Esophagus muscularis mucosa (tissue), 4 donors: ENCODE measurements at regions not wholly inside any gene's neighbourhood (a gene's known extent, or its start where the extent isn't known, plus 50 kb on each side); places are given as distances from the start of the nearest gene placed in this dataset.

Source experiments
- DNase-seq: peaks from one replicate; pipeline ENCODE4 v3.0.0-alpha.2; 2017; ENCODE audit errors: extremely low spot score
- H3K27ac ChIP-seq, 4 donors: fragments of 200-600 bp; sonication (generic); replicated peaks in 1 of 4; 1 replicate in 3 of 4; 2 replicates in 1 of 4; pipeline ENCODE4 v1.5.1; 2016 to 2019; ENCODE audit warnings: mild to moderate bottlenecking in 1 of 4
- H3K27me3 ChIP-seq, 4 donors: fragments of 200-600 bp; sonication (generic); one replicate each; pipeline versions ENCODE4 v1.5.1 to v1.6.0; 2016 to 2019
- H3K36me3 ChIP-seq, 4 donors: fragments of 200-600 bp; sonication (generic); one replicate each; pipeline ENCODE4 v1.5.1; 2016 to 2019
- H3K4me1 ChIP-seq, 4 donors: fragments of 200-600 bp; sonication (generic); one replicate each; pipeline ENCODE4 v1.5.1; 2016 to 2019
- H3K4me3 ChIP-seq, 4 donors: fragments of 200-600 bp; sonication (generic); 1 replicate in 2 of 4; 2 replicates in 2 of 4; pipeline ENCODE4 v1.5.1; 2016 to 2019; ENCODE audit warnings: mild to moderate bottlenecking in 4 of 4, moderate library complexity in 1 of 4
- H3K9me3 ChIP-seq, 4 donors: fragments of 200-600 bp; sonication (generic); 1 replicate in 3 of 4; 2 replicates in 1 of 4; pipeline ENCODE4 v1.5.1; 2016 to 2019
- CTCF ChIP-seq, 3 experiments: fragments of 200-600 bp in 2 of 3; fragments of 450-650 bp in 1 of 3; sonication (generic) in 2 of 3; IDR thresholded peaks; one replicate each; pipeline ENCODE4 v1.5.1; 2017 to 2019; ENCODE audit warnings: antibody characterized with exemption in 3 of 3, mild to moderate bottlenecking in 2 of 3, moderate library complexity in 1 of 3
- EP300 ChIP-seq: sonication (generic); formaldehyde crosslinking; IDR thresholded peaks from one replicate; pipeline ENCODE4 v1.6.1; 2017; ENCODE audit warnings: antibody characterized with exemption
- POLR2A ChIP-seq: fragments of 450-650 bp; IDR thresholded peaks from one replicate; pipeline ENCODE4 v1.6.1; 2017; ENCODE audit warnings: antibody characterized with exemption, moderate library complexity, mild to moderate bottlenecking, low read depth
- POLR2AphosphoS5 ChIP-seq, 2 donors: sonication (generic); formaldehyde crosslinking; IDR thresholded peaks; one replicate each; pipeline ENCODE4 v1.6.1; 2017; ENCODE audit warnings: antibody characterized with exemption in 2 of 2
- WGBS: methylation state at CpG from one replicate; pipeline ENCODE4 v1.1.5; 2018; 5-methylcytosine and 5-hydroxymethylcytosine counted together
- intact Hi-C: fragments of 100-400 bp; cut with DNase I; formaldehyde crosslinking; loops from one replicate; pipeline ENCODE4 v1.15.1; 2023

DNA sequence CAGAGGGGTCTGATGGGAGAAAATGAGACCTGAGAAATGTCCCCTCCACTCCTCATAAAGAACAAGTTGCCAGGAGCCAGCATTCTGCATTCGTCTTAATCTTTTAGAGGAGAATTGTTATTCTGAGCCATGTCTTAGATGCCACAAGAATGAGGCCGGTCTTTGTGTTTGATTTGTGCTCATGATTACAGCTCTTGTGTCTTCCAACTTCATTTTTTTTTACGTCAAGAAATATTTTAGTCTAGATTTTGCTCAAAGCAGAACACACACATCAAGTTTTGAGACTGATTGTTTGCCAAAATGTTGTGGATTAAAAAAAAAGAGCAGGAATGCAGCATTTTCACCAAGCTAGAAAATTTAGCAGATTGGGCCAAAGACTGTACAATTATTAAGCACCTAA, 130.6 kb upstream of the PITX2 start:
- intact Hi-C loops: no loop called here

GRCh38 chr4:110754716-110755115, 131.8 kb upstream of the PITX2 start:
- no peaks in the 10 kb centered on the region for H3K9me3 ChIP-seq
- H3K4me1 ChIP-seq: no peaks in the 10 kb centered on the region
- no peak overlapping the region for H3K27ac ChIP-seq
- no peaks in the 10 kb centered on the region for H3K27me3 ChIP-seq
- intact Hi-C loops: no loop called here
- TF ChIP-seq POLR2AphosphoS5 (IDR thresholded peaks at IDR 0.05): no peak
- TF ChIP-seq CTCF (IDR thresholded peaks at IDR 0.05): no peak
- no peak for TF ChIP-seq POLR2A
- no peak for TF ChIP-seq EP300
- no peak for DNase-seq
- WGBS: 71% methylated on average over 2 of the region's 2 CpGs
- H3K36me3 ChIP-seq: no peaks in the 10 kb centered on the region
- no peak overlapping the region for H3K4me3 ChIP-seq

More for the DNA sequence above, 130.6 kb upstream of the PITX2 start:
- no peaks in the 10 kb centered on the region for H3K4me1 ChIP-seq
- WGBS: 77% methylated on average over 3 of the region's 3 CpGs
- no peaks in the 10 kb centered on the region for H3K36me3 ChIP-seq
- no peak overlapping the region for H3K27ac ChIP-seq
- DNase-seq: no peak
- H3K4me3 ChIP-seq: no peak overlapping the region
- no peaks in the 10 kb centered on the region for H3K27me3 ChIP-seq
- no peaks in the 10 kb centered on the region for H3K9me3 ChIP-seq
- no peak for TF ChIP-seq POLR2AphosphoS5 (IDR thresholded peaks at IDR 0.05)
- TF ChIP-seq CTCF (IDR thresholded peaks at IDR 0.05): no peak
- no peak for TF ChIP-seq EP300
- no peak for TF ChIP-seq POLR2A

DNA sequence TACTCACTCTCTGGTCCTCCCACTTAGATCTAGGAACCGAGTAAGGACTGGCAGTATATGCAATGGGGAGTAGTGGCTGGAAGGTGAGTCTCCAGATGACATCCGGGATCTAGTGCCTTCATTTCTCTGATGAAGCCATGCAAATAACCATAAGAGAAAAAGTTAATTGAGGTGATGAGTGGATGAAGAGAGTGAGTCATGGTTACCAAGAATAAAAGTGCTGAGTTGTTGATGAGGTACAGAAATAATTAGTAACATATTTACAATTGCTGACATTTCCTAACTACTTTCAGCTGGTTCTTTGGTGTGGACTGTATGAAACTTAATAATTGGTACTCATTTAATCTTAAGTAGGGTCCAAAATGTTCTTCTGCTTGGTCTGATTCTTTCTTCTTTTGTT, 146.7 kb upstream of the PITX2 start:
- no peak overlapping the region for H3K4me3 ChIP-seq
- 44% methylated on average over 2 of the region's 2 CpGs for WGBS
- intact Hi-C loops: no loop called here
- H3K36me3 ChIP-seq: no peaks in the 10 kb centered on the region
- DNase-seq: no peak
- no peak overlapping the region for H3K27ac ChIP-seq
- no peak for TF ChIP-seq POLR2AphosphoS5 (IDR thresholded peaks at IDR 0.05)
- no peak for TF ChIP-seq EP300
- TF ChIP-seq CTCF (IDR thresholded peaks at IDR 0.05): no peak
- no peak for TF ChIP-seq POLR2A
- H3K9me3 ChIP-seq: no peaks in the 10 kb centered on the region
- H3K4me1 ChIP-seq: no peaks in the 10 kb centered on the region
- H3K27me3 ChIP-seq: no peaks in the 10 kb centered on the region

DNA sequence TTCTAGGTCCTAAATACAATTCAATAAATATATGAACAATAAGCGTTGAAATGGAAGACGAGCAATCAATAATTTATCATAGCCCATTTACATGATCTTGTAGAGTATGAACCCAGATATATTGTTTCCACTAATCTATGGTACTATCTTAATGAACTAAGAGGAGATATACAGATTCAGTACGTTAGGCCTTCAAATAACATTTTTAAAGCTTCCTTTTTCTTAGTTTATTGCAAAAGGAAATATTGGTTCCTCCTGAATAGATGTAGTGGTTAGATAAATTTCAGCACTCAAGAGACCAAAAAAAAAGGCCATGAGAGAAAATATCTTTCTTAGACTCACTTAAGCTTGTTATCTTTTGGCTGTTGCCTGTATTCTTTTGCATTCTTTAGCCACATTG, 147.5 kb upstream of the PITX2 start:
- WGBS: 77% methylated on average over 3 of the region's 3 CpGs
- H3K27ac ChIP-seq: no peak overlapping the region
- DNase-seq: no peak
- H3K36me3 ChIP-seq: no peaks in the 10 kb centered on the region
- TF ChIP-seq CTCF (IDR thresholded peaks at IDR 0.05) (no peak), POLR2AphosphoS5 (IDR thresholded peaks at IDR 0.05) (no peak), EP300 (no peak), POLR2A (no peak)
- H3K4me1 ChIP-seq: no peaks in the 10 kb centered on the region
- H3K9me3 ChIP-seq: no peaks in the 10 kb centered on the region
- intact Hi-C loops: no loop called here
- no peak overlapping the region for H3K4me3 ChIP-seq
- no peaks in the 10 kb centered on the region for H3K27me3 ChIP-seq

DNA sequence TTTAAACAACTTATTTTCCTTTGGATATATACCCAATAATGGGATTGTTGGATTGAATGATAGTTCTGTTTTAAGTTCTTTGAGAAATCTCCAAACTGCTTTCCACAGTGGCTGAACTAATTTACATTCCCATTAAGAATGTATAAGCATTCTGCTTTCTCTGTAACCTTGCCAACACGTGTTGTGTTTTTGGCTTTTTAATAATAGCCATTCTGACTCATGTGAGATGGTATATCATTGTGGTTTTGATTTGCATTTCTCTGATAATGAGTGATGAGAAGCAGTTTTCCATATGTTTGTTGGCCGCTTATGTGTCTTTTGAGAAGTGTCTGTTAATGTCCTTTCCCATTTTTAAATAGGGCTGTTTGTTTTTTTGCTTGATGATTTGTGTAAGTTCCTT, 155.6 kb upstream of the PITX2 start:
- TF ChIP-seq EP300 (no peak), POLR2A (no peak), CTCF (IDR thresholded peaks at IDR 0.05) (no peak), POLR2AphosphoS5 (IDR thresholded peaks at IDR 0.05) (no peak)
- DNase-seq: no peak
- Histone ChIP-seq H3K36me3 (no peaks in the 10 kb centered on the region), H3K27ac (no peak overlapping the region), H3K4me1 (no peaks in the 10 kb centered on the region), H3K4me3 (no peak overlapping the region), H3K27me3 (no peaks in the 10 kb centered on the region), H3K9me3 (no peaks in the 10 kb centered on the region)
- intact Hi-C loops: no loop called here
- WGBS: 77% methylated on average over 2 of the region's 2 CpGs
